Stimulated activated CD8-positive, alpha-beta memory T cell treated with anti-CD3 and anti-CD28 coated beads, Interleukin-12 subunit alpha, Interleukin-12 subunit beta, amount 100 ng/mL, for 4 hours (primary cell): ENCODE measurements at regions not wholly inside any gene's neighbourhood (a gene's known extent, or its start where the extent isn't known, plus 50 kb on each side); places are given as distances from the start of the nearest gene placed in this dataset.

Source experiments
- DNase-seq: peaks from one replicate; pipeline ENCODE4 v3.0.0-alpha.2; 2020; ENCODE audit warnings: low read depth

DNA sequence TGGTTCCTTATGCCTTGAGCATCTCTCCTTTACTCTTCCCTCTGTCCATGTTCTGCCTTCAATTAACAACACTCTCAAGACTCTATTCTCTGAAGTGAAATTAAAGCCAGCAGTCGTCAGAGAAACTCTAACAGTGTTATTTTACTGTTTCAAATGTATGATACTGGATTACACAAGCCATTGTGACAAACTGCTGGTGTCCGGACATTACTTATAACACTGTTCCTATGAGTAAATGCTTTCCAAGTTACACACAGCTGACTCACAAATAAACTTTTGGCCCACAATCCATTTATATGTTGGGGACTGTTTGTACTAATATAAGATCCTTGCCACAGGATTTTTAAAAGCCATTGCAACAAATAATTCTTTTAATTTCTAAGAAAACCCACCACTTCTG lies 63.2 kb upstream of the GHR start:
- no peak for DNase-seq

- no peak for DNase-seq
Observed at GRCh38 chr5:42360616-42361314, 62.5 kb upstream of the GHR start.

GRCh38 chr5:42361315-42361688 lies 61.9 kb upstream of the GHR start:
- no peak for DNase-seq

DNA sequence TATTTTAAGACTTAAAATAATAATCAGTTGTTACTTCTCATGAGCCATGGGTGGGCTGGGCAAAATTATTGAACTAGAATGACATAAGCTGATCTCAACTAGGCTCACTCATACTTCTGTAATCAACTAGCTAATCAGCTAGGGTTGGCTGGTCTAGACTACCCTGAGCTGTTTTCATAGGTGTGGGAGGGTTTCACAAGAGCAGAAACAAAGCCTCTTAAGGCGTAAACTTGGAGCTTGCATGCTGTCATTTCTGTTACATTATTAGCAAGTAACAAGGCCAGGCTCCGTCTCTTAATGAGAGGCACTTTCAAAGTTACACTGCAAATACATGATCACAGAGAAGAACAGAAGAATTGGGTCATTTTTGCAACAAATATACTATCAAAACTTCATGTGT lies 57.2 kb upstream of the GHR start:
- no peak for DNase-seq
